ENCODE measurements at regions not wholly inside any gene's neighbourhood (a gene's known extent, or its start where the extent isn't known, plus 50 kb on each side); places are given as distances from the start of the nearest gene placed in this dataset.

DNA sequence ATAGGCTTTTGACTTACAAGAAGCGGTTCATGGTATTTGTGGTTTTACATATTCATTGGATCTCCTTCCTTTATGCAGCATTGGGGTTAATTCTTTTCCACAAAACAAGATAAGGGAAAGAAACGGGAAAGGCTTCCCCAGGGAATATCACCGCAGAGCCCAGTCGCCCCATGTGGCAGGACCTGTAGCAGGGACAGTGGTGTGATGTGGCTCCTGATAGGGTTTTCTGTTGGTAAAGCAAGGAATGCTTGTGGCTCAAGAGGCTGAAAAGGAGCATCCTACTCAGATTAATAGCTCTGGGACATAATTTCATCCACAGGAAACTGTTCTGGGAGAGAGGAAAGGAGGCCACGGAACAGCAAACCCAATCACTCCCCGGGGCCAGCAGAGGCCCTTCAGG is 699.9 kb downstream of the MTRR start:
- TF ChIP-seq, protein P1, sequence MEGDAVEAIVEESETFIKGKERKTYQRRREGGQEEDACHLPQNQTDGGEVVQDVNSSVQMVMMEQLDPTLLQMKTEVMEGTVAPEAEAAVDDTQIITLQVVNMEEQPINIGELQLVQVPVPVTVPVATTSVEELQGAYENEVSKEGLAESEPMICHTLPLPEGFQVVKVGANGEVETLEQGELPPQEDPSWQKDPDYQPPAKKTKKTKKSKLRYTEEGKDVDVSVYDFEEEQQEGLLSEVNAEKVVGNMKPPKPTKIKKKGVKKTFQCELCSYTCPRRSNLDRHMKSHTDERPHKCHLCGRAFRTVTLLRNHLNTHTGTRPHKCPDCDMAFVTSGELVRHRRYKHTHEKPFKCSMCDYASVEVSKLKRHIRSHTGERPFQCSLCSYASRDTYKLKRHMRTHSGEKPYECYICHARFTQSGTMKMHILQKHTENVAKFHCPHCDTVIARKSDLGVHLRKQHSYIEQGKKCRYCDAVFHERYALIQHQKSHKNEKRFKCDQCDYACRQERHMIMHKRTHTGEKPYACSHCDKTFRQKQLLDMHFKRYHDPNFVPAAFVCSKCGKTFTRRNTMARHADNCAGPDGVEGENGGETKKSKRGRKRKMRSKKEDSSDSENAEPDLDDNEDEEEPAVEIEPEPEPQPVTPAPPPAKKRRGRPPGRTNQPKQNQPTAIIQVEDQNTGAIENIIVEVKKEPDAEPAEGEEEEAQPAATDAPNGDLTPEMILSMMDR (conservative IDR thresholded peaks at IDR 0.05; ENCODE audit: low read length), result no peak
- no peak for TF ChIP-seq EZH2phosphoT487 (IDR thresholded peaks at IDR 0.05; ENCODE audit: borderline replicate concordance, low read depth, low read length)
